ENCODE measurements at regions not wholly inside any gene's neighbourhood (a gene's known extent, or its start where the extent isn't known, plus 50 kb on each side); places are given as distances from the start of the nearest gene placed in this dataset.

DNA sequence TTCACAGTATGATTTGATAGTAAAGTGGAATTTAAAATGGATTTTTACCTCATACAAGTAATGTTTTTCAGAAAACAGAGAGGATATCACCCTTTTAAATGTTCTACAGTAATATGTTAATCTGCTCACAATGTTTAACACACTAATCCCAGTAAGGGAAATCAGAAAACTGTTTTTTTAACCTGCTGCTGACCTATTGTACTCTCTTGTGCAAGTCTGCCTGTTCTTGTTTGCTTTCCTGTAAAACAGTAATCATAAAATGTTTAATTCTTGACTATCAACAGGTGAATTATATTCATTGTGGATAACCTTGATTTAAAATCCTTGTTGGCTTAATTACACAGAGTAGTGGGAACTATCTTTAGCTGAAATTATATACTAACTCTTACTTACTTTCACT is 126.4 kb downstream of the GNAT3 start:
- ChIA-PET CTCF (interaction anchor here (0.5 kb wide), 1 partner anchor 1230 kb away, joined by 3 read pairs; no protein-coding TSS in a partner anchor), POLR2A (ENCODE audit: low non-redundant PET) (no interaction called here)
- TF ChIP-seq, protein P1, sequence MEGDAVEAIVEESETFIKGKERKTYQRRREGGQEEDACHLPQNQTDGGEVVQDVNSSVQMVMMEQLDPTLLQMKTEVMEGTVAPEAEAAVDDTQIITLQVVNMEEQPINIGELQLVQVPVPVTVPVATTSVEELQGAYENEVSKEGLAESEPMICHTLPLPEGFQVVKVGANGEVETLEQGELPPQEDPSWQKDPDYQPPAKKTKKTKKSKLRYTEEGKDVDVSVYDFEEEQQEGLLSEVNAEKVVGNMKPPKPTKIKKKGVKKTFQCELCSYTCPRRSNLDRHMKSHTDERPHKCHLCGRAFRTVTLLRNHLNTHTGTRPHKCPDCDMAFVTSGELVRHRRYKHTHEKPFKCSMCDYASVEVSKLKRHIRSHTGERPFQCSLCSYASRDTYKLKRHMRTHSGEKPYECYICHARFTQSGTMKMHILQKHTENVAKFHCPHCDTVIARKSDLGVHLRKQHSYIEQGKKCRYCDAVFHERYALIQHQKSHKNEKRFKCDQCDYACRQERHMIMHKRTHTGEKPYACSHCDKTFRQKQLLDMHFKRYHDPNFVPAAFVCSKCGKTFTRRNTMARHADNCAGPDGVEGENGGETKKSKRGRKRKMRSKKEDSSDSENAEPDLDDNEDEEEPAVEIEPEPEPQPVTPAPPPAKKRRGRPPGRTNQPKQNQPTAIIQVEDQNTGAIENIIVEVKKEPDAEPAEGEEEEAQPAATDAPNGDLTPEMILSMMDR (conservative IDR thresholded peaks at IDR 0.05; ENCODE audit: low read depth) = no peak
- DNase-seq (ENCODE audit: low spot score) = no peak
- no peak overlapping the region for H3K27ac ChIP-seq

DNA sequence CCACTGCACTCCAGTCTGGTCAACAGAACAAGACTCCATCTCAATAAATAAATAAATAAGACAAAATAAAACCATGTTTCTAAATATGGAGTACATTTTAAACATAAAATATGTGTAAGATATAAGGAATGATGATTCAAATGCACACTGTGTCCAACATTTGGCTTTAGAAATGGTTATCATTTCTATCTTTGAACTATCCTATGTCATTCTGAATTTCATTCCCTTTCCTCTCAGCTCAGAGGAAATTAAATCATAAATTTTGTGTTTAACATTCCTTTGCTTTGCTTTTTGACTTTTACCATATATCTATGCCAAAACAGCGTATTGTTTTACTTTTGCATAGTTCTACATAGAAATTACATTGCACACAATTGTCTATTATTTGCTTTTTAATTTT is 130.9 kb downstream of the GNAT3 start:
- no peak for DNase-seq (ENCODE audit: low spot score)
- no peak overlapping the region for H3K27ac ChIP-seq
- ChIA-PET CTCF (interaction anchor here (0.6 kb wide), 1 partner anchor 89 kb away, joined by 4 read pairs; no protein-coding TSS in a partner anchor), POLR2A (ENCODE audit: low non-redundant PET) (no interaction called here)
- TF ChIP-seq, protein P1 (conservative IDR thresholded peaks at IDR 0.05; ENCODE audit: low read depth) = no peak

DNA sequence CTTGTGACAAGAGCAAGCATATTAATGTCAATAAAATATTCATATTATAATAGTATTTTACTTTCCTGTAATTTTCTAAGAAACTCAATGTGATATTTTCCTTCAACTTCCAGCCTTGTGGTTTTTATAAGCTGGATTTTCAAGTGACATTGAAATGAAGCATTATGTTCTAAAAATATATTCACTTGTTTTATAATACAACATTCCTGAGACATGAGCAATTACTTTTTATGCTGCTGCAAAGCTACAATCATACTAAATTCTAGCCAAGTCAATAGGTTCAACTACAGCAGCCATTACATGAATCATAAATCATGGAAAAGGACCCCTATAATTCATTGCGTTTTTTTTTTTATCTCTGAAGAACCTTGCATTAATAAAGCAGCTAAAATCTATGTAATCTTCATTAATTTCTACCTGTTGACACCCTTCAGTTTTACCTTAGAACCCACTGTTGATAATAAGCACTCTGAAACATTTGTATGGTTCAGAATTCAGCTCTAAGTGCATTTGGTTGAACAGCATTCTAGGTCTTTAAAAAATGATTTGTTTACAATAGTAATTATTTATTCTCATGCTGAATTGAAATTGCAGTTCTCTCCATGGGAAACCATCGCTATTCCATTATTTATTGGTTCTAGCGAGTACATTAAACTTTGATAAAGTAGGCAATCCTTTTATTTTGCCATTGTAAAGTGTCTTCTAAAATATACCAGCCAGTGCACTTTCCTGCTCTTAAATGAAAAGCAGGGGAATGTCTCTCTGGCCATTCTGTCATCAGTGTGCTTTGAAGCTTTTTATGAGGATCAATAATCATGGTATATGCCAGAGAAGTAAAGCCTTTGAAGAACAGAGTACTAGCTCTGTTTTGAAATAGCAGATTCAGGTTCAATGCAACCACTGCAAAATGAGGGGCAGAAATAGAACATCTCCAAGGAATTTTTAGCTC is 132.6 kb downstream of the GNAT3 start:
- POLR2A ChIA-PET (ENCODE audit: low non-redundant PET) = interaction anchor here (0.6 kb wide), 1 partner anchor 1851 kb away, joined by 3 read pairs; no protein-coding TSS in a partner anchor
- CTCF ChIA-PET = interaction anchor here (0.6 kb wide), 1 partner anchor 214 kb away, joined by 3 read pairs; no protein-coding TSS in a partner anchor
- DNase-seq (ENCODE audit: low spot score) = peak; percentile 49
- H3K27ac ChIP-seq = no peak overlapping the region
- TF ChIP-seq, protein P1 (conservative IDR thresholded peaks at IDR 0.05; ENCODE audit: low read depth) = no peak

DNA sequence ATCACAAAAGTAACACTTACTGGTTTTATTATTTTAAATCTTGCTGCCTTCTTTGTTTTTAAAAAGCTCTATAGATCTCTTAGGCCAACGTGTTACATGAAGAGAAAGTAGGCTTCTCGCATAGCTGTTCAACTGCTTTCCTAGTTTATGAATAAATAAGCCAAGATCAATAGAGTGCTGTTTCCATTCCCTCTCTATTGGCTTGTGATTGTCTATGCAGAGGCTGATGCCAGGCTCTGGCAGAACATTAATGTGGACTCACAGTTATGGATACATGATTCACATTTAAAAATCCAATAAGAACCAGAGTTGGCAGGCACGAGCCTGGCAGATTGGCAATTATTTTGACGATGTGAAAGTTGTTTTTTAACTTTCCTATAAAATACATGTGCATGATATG is 137.5 kb downstream of the GNAT3 start:
- CTCF ChIA-PET = no interaction called here
- TF ChIP-seq, protein P1 (conservative IDR thresholded peaks at IDR 0.05; ENCODE audit: low read depth) = no peak
- no peak for DNase-seq (ENCODE audit: low spot score)
- H3K27ac ChIP-seq = no peak overlapping the region
- POLR2A ChIA-PET (ENCODE audit: low non-redundant PET) = no interaction called here

DNA sequence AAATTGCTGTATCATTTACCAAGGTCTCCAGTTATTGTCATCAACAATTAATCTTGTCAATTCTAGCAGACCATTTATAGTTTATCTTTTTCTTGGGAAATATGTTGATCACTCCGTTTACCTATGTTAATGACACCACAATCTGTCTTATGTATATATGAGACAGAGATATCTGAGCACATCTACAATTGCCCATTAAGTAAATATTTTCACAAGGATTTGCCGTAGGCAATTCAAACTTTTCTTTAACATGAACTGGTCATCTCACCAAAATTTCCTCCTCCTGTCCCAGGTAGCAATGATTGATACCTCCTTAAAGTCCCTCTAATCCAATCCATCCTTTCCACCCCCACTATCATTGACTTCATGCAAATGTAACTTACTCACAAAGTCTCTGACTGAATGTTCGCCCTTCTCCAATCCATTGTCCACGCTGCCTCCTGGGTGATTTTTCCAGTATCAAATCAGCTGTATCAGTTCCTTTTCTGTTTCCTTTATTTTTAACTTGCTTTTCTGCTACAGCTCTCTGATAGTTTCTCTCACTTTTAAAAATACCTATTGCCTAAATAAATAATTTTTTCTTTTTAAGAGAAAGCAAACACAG is 138.3 kb downstream of the GNAT3 start:
- TF ChIP-seq, protein P1 (conservative IDR thresholded peaks at IDR 0.05; ENCODE audit: low read depth) = no peak
- POLR2A ChIA-PET (ENCODE audit: low non-redundant PET) = no interaction called here
- CTCF ChIA-PET = interaction anchor here (0.7 kb wide), 1 partner anchor 55 kb away, joined by 3 read pairs; no protein-coding TSS in a partner anchor
- no peak overlapping the region for H3K27ac ChIP-seq
- DNase-seq (ENCODE audit: low spot score) = no peak

DNA sequence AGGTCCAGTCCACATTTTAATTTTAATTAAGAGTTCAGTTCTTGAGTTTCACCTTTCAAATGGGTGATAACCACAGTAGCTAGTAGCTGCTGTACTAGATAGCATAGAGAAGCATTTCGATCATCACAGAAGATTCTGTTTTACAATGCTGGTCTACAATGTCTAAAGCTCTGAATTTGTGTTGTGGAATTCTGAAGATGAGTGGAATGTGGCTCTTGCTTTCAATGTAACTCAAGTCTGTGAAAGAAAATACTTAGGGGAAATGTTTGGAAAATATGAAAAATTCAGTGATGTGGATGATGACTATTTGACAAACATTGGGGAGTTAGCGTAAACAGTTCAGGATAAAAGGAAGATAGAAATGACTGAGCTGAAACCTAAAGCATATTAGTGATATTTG is 139.4 kb downstream of the GNAT3 start:
- POLR2A ChIA-PET (ENCODE audit: low non-redundant PET) = no interaction called here
- H3K27ac ChIP-seq = no peak overlapping the region
- no peak for DNase-seq (ENCODE audit: low spot score)
- CTCF ChIA-PET = interaction anchor here (0.6 to 0.7 kb wide), 2 partner anchors 18 to 21 kb away, joined by 3 read pairs; no protein-coding TSS in a partner anchor
- TF ChIP-seq, protein P1 (conservative IDR thresholded peaks at IDR 0.05; ENCODE audit: low read depth) = no peak
